Non-pigmented ciliary epithelial cell (primary cell): ENCODE measurements at regions not wholly inside any gene's neighbourhood (a gene's known extent, or its start where the extent isn't known, plus 50 kb on each side); places are given as distances from the start of the nearest gene placed in this dataset.
A peak's percentile ranks its signal among the peaks of the same experiment; 100 is the strongest.

Experiments used
- DNase-seq: peaks from one replicate; pipeline ENCODE4 v3.0.0-alpha.2; 2010; ENCODE audit warnings: low read depth

DNA sequence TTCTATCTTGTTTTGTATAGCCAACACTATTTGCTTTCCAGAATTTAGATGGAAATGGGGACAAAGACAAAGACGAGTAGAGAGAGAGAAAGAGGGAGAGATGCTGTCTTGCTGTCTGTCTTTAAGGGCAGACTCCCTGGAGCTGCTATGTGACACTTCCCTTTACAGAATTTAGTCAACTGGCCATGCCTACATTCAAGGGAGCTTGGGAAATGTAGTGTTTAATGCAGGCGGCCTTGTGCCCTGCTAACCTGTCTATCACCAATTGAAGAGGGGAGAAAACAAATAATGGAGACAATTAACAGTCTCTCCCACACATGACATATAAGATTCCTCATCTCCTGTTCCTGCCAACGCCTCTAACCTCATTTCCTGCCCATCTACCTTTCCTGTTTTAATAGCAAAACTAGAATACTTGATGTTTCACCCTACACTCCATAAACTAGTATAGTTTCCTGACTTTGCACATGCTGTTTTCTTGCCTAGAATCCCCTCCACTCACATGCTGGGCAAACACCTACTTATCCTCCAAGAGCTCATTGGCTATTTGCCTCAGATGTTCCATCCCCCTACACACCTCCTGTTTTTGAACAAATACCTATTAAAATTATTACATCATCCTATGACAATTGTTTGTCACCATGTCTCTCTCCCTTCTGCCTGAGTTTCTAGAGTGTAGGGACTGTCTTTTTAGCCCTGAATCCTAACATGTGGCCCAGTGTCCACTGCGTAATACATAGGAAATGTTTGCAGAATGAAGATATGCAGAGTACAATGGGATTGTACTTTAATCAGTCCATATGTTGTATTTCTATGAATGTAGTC, 117.2 kb downstream of the SLC25A24 start:
- no peak for DNase-seq

GRCh38 chr1:108082001-108082400, 117.0 kb upstream of the VAV3 start:
- DNase-seq, result no peak

DNA sequence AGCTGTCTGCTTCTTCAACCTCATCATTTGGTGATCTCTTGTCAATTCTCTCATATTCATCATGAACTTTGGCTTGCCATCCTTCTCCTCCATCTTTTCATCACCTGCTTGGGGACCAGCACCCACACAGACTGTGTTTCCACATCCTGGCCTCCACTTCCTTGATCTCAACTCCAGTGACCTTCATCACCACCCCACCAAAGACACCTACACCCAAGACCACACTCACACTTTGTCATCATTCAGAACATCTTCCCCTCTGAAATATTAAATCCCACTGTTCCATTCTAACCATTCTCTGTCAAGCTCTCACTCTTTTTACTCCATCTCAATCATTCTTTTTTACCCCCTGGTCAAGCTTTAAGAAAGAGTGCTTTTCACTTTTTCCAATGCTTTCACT, 115.5 kb upstream of the VAV3 start:
- DNase-seq, result no peak

- DNase-seq, result no peak
These were observed 114.6 kb upstream of the VAV3 start for GRCh38 chr1:108079440-108080025.

DNA sequence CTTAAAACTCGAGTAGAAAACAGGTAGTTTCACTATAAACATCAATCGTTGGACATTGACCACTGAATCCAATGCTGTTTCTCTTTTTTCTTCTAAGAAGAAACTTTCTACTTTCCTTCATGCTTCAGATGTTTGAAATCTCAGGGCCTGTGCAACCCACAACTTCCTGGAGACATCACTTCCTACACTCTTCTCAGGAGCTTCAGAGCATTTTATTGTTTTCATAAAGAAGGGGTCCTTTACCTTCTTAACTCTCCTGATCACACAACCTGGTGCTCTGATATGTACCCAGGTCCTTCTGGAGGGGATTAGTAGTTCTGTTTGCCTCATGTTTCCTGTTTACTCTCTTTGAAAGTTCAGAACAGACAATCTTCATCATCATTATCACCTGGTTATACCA, 113.0 kb upstream of the VAV3 start:
- no peak for DNase-seq

- DNase-seq, result no peak
These were observed 110.1 kb upstream of the VAV3 start for GRCh38 chr1:108075055-108075454.

GRCh38 chr1:108072776-108073175, 107.8 kb upstream of the VAV3 start:
- no peak for DNase-seq

GRCh38 chr1:108072212-108072611, 107.2 kb upstream of the VAV3 start:
- DNase-seq, result no peak

- no peak for DNase-seq
These were observed 106.6 kb upstream of the VAV3 start for GRCh38 chr1:108071601-108072000.

DNA sequence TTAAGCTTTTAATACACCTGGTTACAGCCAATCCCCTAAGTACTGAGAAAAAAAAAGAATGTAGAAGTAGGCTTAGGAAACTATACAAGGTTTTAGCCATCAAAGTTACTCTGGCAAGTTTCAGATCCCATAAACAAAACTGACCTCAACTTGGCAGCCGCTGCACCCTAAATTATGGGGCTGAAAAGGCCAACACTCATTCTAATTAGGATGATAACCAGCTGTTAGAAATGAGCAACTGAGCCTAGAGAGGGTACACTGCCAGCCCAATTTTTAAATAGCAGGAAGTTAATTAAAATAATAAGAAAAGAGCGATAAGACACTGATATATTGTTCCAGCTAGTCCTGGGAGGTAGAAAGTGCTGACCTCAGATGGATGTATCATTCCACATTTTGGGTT, 105.7 kb upstream of the VAV3 start:
- DNase-seq, result no peak

GRCh38 chr1:108067884-108068540, 103.0 kb upstream of the VAV3 start:
- DNase-seq, result no peak

GRCh38 chr1:108066808-108067207, 101.8 kb upstream of the VAV3 start:
- DNase-seq, result no peak

- no peak for DNase-seq
These were observed 99.3 kb upstream of the VAV3 start for GRCh38 chr1:108064255-108064654.

DNA sequence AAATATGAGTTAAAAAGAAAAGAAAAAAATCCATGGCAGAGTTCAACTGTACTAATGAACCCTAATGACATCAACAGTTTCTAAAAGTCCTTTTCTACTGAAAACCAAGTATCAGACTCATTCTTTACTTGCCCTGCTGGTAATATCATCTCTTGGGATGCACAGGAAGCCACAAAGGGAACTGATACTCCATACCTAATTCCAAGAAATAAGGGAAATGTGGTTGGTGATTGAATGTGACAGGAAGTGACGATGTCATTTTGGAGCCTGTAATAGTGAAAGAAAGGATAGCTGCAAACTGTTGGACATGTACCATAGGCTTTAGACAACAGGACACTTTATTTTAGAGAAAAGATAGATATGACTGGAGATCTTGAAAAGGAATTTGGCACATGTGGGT, 98.7 kb upstream of the VAV3 start:
- DNase-seq, result no peak

GRCh38 chr1:108059945-108060344, 95.0 kb upstream of the VAV3 start:
- DNase-seq, result no peak

DNA sequence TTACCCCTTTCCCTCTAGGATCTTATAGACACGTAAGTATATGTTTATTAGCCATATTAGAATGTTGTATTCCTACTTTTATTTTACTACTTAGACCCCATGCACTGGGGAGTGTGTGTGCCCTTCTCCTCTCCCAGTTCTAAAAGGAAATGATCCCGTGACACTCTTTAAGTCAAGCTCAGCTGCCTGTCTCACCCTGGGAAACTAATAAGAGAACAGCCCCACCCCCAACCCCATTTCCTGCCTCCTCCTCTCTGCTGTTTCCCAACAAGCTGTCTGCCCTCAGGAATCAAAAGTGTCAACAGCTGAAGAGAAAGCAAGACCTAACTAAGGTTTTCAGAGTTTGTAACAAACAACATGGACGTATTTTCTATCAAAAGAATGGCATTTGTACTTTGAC, 92.6 kb upstream of the VAV3 start:
- no peak for DNase-seq

- DNase-seq, result no peak
These were observed 91.5 kb upstream of the VAV3 start for GRCh38 chr1:108056436-108056990.

DNA sequence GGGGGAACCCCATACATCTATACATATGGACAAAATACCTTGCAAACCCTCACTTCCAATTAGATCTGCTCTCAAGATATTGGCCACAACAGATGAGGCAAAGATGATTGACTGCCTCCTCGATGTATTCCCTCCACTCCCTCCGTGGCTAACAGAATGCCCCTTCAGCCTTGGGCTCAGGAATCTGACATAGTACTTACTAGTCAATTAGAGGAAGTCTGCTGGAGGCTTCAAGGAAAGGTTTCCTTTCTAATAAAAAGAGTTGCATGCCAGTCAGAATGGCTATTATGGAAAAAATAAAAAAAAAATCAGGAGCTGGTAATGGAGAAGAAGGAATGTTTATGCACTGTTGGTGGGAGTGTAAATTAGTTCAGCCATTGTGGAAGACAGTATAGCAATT, 90.4 kb upstream of the VAV3 start:
- no peak for DNase-seq

- no peak for DNase-seq
These were observed 89.4 kb upstream of the VAV3 start for GRCh38 chr1:108054396-108054795.

- DNase-seq, result peak; percentile 17
These were observed 88.5 kb upstream of the VAV3 start for GRCh38 chr1:108053270-108054013.

DNA sequence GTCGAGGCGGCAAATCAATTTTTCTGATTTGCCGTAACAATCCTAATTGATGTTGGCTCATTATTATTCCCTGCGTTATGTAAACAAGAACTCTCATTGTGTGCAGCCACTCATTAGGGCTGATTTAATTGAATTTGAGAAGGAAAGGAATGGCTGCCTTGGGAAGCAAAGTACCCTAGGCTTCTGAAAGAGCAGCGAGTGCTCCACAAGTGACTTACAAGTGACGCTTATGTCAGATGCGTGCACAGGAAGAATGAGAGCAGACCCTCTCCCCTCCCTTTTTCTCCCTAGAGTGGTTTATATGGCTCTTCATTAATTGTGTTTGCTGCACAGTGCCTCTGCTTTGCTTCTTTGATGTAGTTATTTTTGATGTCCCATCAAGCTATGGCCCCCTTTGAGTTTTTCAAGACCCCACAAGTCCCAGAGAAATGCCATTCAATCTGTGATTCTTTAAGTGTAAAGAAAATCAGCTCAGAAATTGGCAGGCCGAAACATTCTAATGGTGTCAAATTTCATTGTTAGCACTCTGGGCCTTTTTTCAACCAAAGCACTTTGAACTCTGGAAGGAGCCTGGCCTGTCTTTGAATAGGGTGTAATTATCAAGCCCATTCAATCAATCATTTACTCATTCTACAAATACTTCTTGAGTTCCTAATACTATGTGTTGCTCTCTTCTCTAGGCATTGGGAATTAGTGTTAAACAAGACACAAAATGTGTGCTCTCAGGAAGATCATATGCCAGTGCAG, 86.8 kb upstream of the VAV3 start:
- DNase-seq, result no peak
